C4-2B (cell line): ENCODE measurements at regions not wholly inside any gene's neighbourhood (a gene's known extent, or its start where the extent isn't known, plus 50 kb on each side); places are given as distances from the start of the nearest gene placed in this dataset.

Experiments
- CTCF ChIP-seq: fragments of 450-650 bp; conservative IDR thresholded peaks from 2 replicates; pipeline ENCODE4 v1.5.1; 2017; ENCODE audit warnings: mild to moderate bottlenecking
- ZFX ChIP-seq: fragments of 450-650 bp; IDR thresholded peaks from 2 replicates; pipeline ENCODE4 v1.6.1; 2017

GRCh38 chr1:173415490-173415889, 61.6 kb upstream of the PRDX6 start:
- TF ChIP-seq CTCF (no peak), ZFX (no peak)
